WTC11 (cell line): ENCODE measurements at regions not wholly inside any gene's neighbourhood (a gene's known extent, or its start where the extent isn't known, plus 50 kb on each side); places are given as distances from the start of the nearest gene placed in this dataset.

ENCODE experiments used
- ATAC-seq: fragments of 200-7000 bp; cut with Tn5 transposase; 2 replicates; pipeline ENCODE4 v1.10.0; 2021; ENCODE audit warnings: mild to moderate bottlenecking, moderate library complexity
- CTCF ChIA-PET: fragments of 300-600 bp; sonication (Branson Sonifier 250); formaldehyde crosslinking; loops from one replicate; lab custom pipeline; 2021; ENCODE audit warnings: antibody characterized with exemption; lab: Charles Lee
- POLR2A ChIA-PET: fragments of 350-600 bp; sonication (Branson Sonifier 250); formaldehyde crosslinking; loops from one replicate; lab custom pipeline; 2021; ENCODE audit warnings: antibody characterized with exemption; lab: Charles Lee
- DNase-seq: peaks from one replicate; pipeline ENCODE4 v3.0.0; 2021; ENCODE audit warnings: low spot score
- H3K27ac Mint-ChIP-seq: 2 replicates; pipeline ENCODE4 v1.8.0; 2021; ENCODE audit warnings: mixed read lengths
- H3K27me3 Mint-ChIP-seq: 2 replicates; pipeline ENCODE4 v1.8.0; 2021; ENCODE audit warnings: low read depth, mild to moderate bottlenecking, moderate library complexity, mixed read lengths
- H3K36me3 Mint-ChIP-seq: 2 replicates; pipeline ENCODE4 v1.8.0; 2021; ENCODE audit warnings: mixed read lengths
- H3K4me1 Mint-ChIP-seq: 2 replicates; pipeline ENCODE4 v1.8.0; 2022; ENCODE audit warnings: mixed read lengths
- H3K4me3 Mint-ChIP-seq: 2 replicates; pipeline ENCODE4 v1.8.0; 2021; ENCODE audit warnings: mild to moderate bottlenecking, moderate library complexity, mixed read lengths
- H3K9me3 Mint-ChIP-seq: 2 replicates; pipeline ENCODE4 v1.8.0; 2021; ENCODE audit warnings: mixed read lengths
- ATF1 ChIP-seq: sonication (generic); formaldehyde crosslinking; IDR thresholded peaks from 2 replicates; pipeline ENCODE4 v1.8.1; 2023; ENCODE audit warnings: mild to moderate bottlenecking, moderate library complexity, missing genetic modification reagents
- E2F4 ChIP-seq: sonication (generic); formaldehyde crosslinking; IDR thresholded peaks from 2 replicates; pipeline ENCODE4 v1.8.1; 2022; ENCODE audit warnings: low read depth, mild to moderate bottlenecking, moderate library complexity, missing genetic modification reagents, borderline replicate concordance
- FOXP4 ChIP-seq: sonication (generic); formaldehyde crosslinking; IDR thresholded peaks from 2 replicates; pipeline ENCODE4 v1.8.0; 2022; ENCODE audit warnings: mild to moderate bottlenecking, missing genetic modification reagents
- IRF2 ChIP-seq: sonication (generic); formaldehyde crosslinking; IDR thresholded peaks from 2 replicates; pipeline ENCODE4 v1.8.0; 2022; ENCODE audit warnings: low read depth, missing genetic modification reagents, borderline replicate concordance
- MXD4 ChIP-seq: fragments of 250-450 bp; sonication (Bioruptor Pico); IDR thresholded peaks from 2 replicates; pipeline ENCODE4 v1.8.0; 2021; ENCODE audit warnings: mild to moderate bottlenecking, moderate library complexity, borderline replicate concordance
- NFYB ChIP-seq: sonication (generic); formaldehyde crosslinking; conservative IDR thresholded peaks from 2 replicates; pipeline ENCODE4 v1.8.0; 2022; ENCODE audit warnings: low read depth, missing genetic modification reagents
- NR2C2 ChIP-seq: sonication (generic); formaldehyde crosslinking; IDR thresholded peaks from 2 replicates; pipeline ENCODE4 v1.8.0; 2022; ENCODE audit warnings: mild to moderate bottlenecking, missing genetic modification reagents
- TCF7 ChIP-seq: sonication (generic); formaldehyde crosslinking; IDR thresholded peaks from 2 replicates; pipeline ENCODE4 v1.8.0; 2022; ENCODE audit warnings: mild to moderate bottlenecking, low read depth, missing genetic modification reagents, moderate library complexity
- TEAD1 ChIP-seq: sonication (generic); formaldehyde crosslinking; IDR thresholded peaks from 2 replicates; pipeline ENCODE4 v1.8.0; 2022; ENCODE audit warnings: mild to moderate bottlenecking, missing genetic modification reagents
- TP53 ChIP-seq: sonication (generic); formaldehyde crosslinking; IDR thresholded peaks from 2 replicates; pipeline ENCODE4 v1.8.1; 2023; ENCODE audit warnings: mild to moderate bottlenecking, missing genetic modification reagents
- USF1 ChIP-seq: sonication (generic); formaldehyde crosslinking; IDR thresholded peaks from 2 replicates; pipeline ENCODE4 v1.8.0; 2022; ENCODE audit warnings: mild to moderate bottlenecking, missing genetic modification reagents
- USF2 ChIP-seq: sonication (generic); formaldehyde crosslinking; IDR thresholded peaks from 2 replicates; pipeline ENCODE4 v1.8.1; 2023; ENCODE audit warnings: mild to moderate bottlenecking, missing genetic modification reagents, moderate library complexity
- ZNF232 ChIP-seq: sonication (generic); formaldehyde crosslinking; IDR thresholded peaks from 2 replicates; pipeline ENCODE4 v1.8.0; 2022; ENCODE audit warnings: mild to moderate bottlenecking, missing genetic modification reagents
- ZNF263 ChIP-seq: sonication (generic); formaldehyde crosslinking; IDR thresholded peaks from 2 replicates; pipeline ENCODE4 v1.8.1; 2022; ENCODE audit warnings: low read depth, mild to moderate bottlenecking, moderate library complexity, missing genetic modification reagents
- ZNF396 ChIP-seq: fragments of 250-450 bp; sonication (Bioruptor Pico); IDR thresholded peaks from 2 replicates; pipeline ENCODE4 v1.8.0; 2021; ENCODE audit warnings: mild to moderate bottlenecking, moderate library complexity, borderline replicate concordance
- ZNF423 ChIP-seq: fragments of 250-450 bp; sonication (Bioruptor Pico); IDR thresholded peaks from 2 replicates; pipeline ENCODE4 v2.1.2; 2022; ENCODE audit warnings: mild to moderate bottlenecking, moderate library complexity
- ZNF425 ChIP-seq: fragments of 250-450 bp; sonication (Bioruptor Pico); conservative IDR thresholded peaks from 2 replicates; pipeline ENCODE4 v1.9.0; 2021; ENCODE audit warnings: mild to moderate bottlenecking
- TF ChIP-seq, protein P1 (sequence below): sonication (generic); formaldehyde crosslinking; IDR thresholded peaks from 2 replicates; pipeline ENCODE4 v1.8.1; 2022; ENCODE audit warnings: low read depth, missing genetic modification reagents, borderline replicate concordance
- TF ChIP-seq, protein P2 (sequence below): sonication (generic); formaldehyde crosslinking; IDR thresholded peaks from 2 replicates; pipeline ENCODE4 v1.8.1; 2022; ENCODE audit warnings: mild to moderate bottlenecking, moderate library complexity, missing genetic modification reagents
- TF ChIP-seq, protein P3 (sequence below): sonication (generic); formaldehyde crosslinking; IDR thresholded peaks from 2 replicates; pipeline ENCODE4 v1.8.1; 2023; ENCODE audit warnings: mild to moderate bottlenecking, moderate library complexity, missing genetic modification reagents
- TF ChIP-seq, protein P4 (sequence below): fragments of 250-450 bp; sonication (Bioruptor Pico); IDR thresholded peaks from 2 replicates; pipeline ENCODE4 v1.9.0; 2021; ENCODE audit warnings: mild to moderate bottlenecking, borderline replicate concordance

DNA sequence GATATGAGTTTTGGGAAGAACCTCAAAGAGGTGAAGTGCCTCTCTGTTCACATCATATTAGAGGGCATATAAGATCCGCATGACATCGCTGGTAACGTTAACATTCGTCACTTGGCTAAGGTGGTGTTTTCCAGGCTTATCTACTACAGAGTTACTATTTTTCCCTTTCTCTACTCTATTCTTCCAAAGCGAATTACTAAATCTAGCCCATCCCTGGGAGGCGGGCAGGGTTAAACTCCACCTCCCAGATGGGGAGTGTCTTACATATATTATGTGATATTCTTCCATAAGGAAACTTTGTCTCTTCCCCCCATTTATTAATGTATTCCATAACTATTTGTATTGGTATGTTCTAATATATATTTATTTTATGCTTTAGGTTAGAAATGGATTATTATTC lies 293.9 kb downstream of the CYRIA start (continued):
- no peak for TF ChIP-seq USF1
- no peak for TF ChIP-seq ATF1 (CRISPR knock-in tag)
- TF ChIP-seq TCF7: no peak
- no peak for TF ChIP-seq ZNF263 (CRISPR knock-in tag)
- TF ChIP-seq MXD4 (CRISPR knock-in tag): no peak
- no peak for TF ChIP-seq ZNF425 (CRISPR knock-in tag)
- TF ChIP-seq NR2C2 (CRISPR knock-in tag): no peak

DNA sequence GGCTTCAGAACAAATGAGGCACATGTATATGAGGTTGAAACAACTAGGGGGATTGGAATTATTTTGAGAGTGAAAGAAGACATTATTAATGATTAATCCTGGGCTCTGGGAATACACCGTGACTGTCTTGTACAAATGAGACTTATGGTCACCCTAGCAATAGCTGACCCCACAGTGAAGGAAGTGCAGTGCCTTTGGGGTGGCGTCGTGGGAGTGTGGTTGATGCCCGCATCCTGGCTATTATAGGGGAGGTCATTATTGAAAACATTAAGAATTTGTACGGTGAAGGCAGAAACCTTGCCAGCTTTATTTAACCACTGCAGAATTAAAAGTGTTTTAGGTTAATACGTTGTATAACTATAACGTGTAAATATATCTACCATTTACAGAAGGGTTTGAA lies 296.7 kb downstream of the CYRIA start:
- no peaks in the 10 kb centered on the region for H3K4me1 Mint-ChIP-seq
- no peak overlapping the region for H3K27ac Mint-ChIP-seq
- ChIA-PET CTCF (no interaction called here), POLR2A (no interaction called here)
- H3K4me3 Mint-ChIP-seq: no peak overlapping the region
- no peak for ATAC-seq
- peaks cover 10% of the 10 kb centered on the region; the same call in 1 of the 2 replicates for H3K9me3 Mint-ChIP-seq
- no peaks in the 10 kb centered on the region for H3K36me3 Mint-ChIP-seq
- no peak for DNase-seq
- no peaks in the 10 kb centered on the region; the same call in 1 of the 2 replicates for H3K27me3 Mint-ChIP-seq
- TF ChIP-seq ZNF423 (CRISPR knock-in tag) (no peak), TP53 (no peak), ZNF263 (CRISPR knock-in tag) (no peak), USF2 (CRISPR knock-in tag) (no peak), ZNF232 (no peak), NR2C2 (CRISPR knock-in tag) (no peak), ZNF396 (CRISPR knock-in tag) (no peak), TEAD1 (no peak), E2F4 (CRISPR knock-in tag) (no peak), ATF1 (CRISPR knock-in tag) (no peak), FOXP4 (no peak), NFYB (CRISPR knock-in tag) (no peak), IRF2 (no peak)
- TF ChIP-seq, protein P1, sequence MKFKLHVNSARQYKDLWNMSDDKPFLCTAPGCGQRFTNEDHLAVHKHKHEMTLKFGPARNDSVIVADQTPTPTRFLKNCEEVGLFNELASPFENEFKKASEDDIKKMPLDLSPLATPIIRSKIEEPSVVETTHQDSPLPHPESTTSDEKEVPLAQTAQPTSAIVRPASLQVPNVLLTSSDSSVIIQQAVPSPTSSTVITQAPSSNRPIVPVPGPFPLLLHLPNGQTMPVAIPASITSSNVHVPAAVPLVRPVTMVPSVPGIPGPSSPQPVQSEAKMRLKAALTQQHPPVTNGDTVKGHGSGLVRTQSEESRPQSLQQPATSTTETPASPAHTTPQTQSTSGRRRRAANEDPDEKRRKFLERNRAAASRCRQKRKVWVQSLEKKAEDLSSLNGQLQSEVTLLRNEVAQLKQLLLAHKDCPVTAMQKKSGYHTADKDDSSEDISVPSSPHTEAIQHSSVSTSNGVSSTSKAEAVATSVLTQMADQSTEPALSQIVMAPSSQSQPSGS (CRISPR knock-in tag): no peak
- TF ChIP-seq, protein P2, sequence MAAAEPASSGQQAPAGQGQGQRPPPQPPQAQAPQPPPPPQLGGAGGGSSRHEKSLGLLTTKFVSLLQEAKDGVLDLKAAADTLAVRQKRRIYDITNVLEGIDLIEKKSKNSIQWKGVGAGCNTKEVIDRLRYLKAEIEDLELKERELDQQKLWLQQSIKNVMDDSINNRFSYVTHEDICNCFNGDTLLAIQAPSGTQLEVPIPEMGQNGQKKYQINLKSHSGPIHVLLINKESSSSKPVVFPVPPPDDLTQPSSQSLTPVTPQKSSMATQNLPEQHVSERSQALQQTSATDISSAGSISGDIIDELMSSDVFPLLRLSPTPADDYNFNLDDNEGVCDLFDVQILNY (CRISPR knock-in tag): no peak
- TF ChIP-seq, protein P3, sequence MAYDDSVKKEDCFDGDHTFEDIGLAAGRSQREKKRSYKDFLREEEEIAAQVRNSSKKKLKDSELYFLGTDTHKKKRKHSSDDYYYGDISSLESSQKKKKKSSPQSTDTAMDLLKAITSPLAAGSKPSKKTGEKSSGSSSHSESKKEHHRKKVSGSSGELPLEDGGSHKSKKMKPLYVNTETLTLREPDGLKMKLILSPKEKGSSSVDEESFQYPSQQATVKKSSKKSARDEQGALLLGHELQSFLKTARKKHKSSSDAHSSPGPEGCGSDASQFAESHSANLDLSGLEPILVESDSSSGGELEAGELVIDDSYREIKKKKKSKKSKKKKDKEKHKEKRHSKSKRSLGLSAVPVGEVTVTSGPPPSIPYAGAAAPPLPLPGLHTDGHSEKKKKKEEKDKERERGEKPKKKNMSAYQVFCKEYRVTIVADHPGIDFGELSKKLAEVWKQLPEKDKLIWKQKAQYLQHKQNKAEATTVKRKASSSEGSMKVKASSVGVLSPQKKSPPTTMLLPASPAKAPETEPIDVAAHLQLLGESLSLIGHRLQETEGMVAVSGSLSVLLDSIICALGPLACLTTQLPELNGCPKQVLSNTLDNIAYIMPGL (CRISPR knock-in tag): no peak
- TF ChIP-seq, protein P4, sequence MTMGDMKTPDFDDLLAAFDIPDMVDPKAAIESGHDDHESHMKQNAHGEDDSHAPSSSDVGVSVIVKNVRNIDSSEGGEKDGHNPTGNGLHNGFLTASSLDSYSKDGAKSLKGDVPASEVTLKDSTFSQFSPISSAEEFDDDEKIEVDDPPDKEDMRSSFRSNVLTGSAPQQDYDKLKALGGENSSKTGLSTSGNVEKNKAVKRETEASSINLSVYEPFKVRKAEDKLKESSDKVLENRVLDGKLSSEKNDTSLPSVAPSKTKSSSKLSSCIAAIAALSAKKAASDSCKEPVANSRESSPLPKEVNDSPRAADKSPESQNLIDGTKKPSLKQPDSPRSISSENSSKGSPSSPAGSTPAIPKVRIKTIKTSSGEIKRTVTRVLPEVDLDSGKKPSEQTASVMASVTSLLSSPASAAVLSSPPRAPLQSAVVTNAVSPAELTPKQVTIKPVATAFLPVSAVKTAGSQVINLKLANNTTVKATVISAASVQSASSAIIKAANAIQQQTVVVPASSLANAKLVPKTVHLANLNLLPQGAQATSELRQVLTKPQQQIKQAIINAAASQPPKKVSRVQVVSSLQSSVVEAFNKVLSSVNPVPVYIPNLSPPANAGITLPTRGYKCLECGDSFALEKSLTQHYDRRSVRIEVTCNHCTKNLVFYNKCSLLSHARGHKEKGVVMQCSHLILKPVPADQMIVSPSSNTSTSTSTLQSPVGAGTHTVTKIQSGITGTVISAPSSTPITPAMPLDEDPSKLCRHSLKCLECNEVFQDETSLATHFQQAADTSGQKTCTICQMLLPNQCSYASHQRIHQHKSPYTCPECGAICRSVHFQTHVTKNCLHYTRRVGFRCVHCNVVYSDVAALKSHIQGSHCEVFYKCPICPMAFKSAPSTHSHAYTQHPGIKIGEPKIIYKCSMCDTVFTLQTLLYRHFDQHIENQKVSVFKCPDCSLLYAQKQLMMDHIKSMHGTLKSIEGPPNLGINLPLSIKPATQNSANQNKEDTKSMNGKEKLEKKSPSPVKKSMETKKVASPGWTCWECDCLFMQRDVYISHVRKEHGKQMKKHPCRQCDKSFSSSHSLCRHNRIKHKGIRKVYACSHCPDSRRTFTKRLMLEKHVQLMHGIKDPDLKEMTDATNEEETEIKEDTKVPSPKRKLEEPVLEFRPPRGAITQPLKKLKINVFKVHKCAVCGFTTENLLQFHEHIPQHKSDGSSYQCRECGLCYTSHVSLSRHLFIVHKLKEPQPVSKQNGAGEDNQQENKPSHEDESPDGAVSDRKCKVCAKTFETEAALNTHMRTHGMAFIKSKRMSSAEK (CRISPR knock-in tag): no peak
